ENCODE measurements at regions not wholly inside any gene's neighbourhood (a gene's known extent, or its start where the extent isn't known, plus 50 kb on each side); places are given as distances from the start of the nearest gene placed in this dataset.

DNA sequence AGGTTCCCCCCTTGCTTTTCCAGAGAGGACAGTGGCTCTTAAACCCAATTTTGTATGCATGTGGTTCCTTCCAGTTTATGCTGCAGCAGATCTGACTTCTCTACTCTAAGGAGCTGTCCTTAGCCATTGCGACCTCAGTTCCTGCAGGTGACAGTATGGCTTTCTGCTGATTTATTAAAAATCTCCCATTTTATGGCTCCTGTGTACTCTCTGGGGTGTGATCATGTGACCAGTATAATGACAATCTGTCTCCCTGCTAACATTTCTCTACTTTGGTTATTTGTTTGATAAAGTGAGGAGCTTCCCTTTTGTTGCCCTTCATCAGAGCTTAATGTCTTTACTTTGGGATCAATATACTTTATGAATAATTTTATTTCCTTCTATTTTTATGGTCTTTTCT is 148.7 kb upstream of the VRK2 start:
- Mint-ChIP-seq H3K27me3 (ENCODE audit: low read depth) (peaks cover 8% of the 10 kb centered on the region), H3K36me3 (ENCODE audit: low read depth) (peaks cover 2% of the 10 kb centered on the region), H3K27ac (ENCODE audit: unreplicated experiment) (no peak overlapping the region), H3K4me1 (ENCODE audit: low read depth) (peaks cover 5% of the 10 kb centered on the region), H3K9me3 (ENCODE audit: low read depth) (no peaks in the 10 kb centered on the region), H3K4me3 (ENCODE audit: unreplicated experiment) (no peak overlapping the region)
- TF ChIP-seq, protein P1, sequence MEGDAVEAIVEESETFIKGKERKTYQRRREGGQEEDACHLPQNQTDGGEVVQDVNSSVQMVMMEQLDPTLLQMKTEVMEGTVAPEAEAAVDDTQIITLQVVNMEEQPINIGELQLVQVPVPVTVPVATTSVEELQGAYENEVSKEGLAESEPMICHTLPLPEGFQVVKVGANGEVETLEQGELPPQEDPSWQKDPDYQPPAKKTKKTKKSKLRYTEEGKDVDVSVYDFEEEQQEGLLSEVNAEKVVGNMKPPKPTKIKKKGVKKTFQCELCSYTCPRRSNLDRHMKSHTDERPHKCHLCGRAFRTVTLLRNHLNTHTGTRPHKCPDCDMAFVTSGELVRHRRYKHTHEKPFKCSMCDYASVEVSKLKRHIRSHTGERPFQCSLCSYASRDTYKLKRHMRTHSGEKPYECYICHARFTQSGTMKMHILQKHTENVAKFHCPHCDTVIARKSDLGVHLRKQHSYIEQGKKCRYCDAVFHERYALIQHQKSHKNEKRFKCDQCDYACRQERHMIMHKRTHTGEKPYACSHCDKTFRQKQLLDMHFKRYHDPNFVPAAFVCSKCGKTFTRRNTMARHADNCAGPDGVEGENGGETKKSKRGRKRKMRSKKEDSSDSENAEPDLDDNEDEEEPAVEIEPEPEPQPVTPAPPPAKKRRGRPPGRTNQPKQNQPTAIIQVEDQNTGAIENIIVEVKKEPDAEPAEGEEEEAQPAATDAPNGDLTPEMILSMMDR (IDR thresholded peaks at IDR 0.05), result no peak
- no peak for DNase-seq (ENCODE audit: low spot score)

DNA sequence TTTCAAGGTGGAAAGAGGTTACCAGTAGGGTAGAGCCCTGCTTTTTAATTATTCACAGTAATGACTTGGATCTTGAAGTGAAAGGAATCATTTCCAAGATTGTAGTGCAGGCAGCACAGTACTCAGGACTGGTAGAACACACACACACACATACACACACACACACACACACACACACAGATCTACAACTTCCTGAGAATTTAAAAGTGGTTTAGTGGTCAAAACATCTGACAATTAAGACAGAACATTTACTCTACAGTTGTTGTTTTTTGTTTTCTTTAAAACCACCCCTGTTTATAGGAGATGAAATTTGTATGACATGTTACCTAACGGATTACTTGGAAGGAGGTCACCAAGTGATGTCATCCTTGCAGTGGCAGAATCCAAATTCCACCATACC is 146.7 kb upstream of the VRK2 start:
- peaks cover 2% of the 10 kb centered on the region for H3K36me3 Mint-ChIP-seq (ENCODE audit: low read depth)
- no peaks in the 10 kb centered on the region for H3K9me3 Mint-ChIP-seq (ENCODE audit: low read depth)
- H3K27ac Mint-ChIP-seq (ENCODE audit: unreplicated experiment), result no peak overlapping the region
- no peak for DNase-seq (ENCODE audit: low spot score)
- peaks cover 10% of the 10 kb centered on the region for H3K27me3 Mint-ChIP-seq (ENCODE audit: low read depth)
- H3K4me1 Mint-ChIP-seq (ENCODE audit: low read depth), result no peaks in the 10 kb centered on the region
- H3K4me3 Mint-ChIP-seq (ENCODE audit: unreplicated experiment), result no peak overlapping the region
- TF ChIP-seq, protein P1 (IDR thresholded peaks at IDR 0.05), result no peak

DNA sequence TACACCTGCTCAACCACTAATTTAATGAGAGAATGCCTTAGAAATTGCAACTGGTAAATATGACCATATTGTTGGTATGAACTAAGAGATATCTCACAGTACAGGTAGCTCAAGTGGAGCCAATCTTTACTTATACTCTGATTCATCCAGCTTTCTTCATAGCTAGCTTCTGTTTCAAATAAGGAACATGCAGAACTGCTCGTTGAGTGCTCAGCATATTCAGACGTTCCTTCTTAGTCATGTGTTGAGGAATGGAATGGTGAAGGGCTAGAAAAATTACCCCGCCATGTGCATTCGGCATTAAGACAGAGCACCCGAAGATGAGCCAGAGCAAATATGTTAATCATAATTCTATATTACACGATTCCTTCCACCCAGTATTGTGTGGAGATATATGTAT is 144.0 kb upstream of the VRK2 start:
- no peaks in the 10 kb centered on the region for H3K9me3 Mint-ChIP-seq (ENCODE audit: low read depth)
- no peaks in the 10 kb centered on the region for H3K36me3 Mint-ChIP-seq (ENCODE audit: low read depth)
- H3K27me3 Mint-ChIP-seq (ENCODE audit: low read depth), result peaks cover 6% of the 10 kb centered on the region
- H3K27ac Mint-ChIP-seq (ENCODE audit: unreplicated experiment), result no peak overlapping the region
- no peak for DNase-seq (ENCODE audit: low spot score)
- no peak overlapping the region for H3K4me3 Mint-ChIP-seq (ENCODE audit: unreplicated experiment)
- H3K4me1 Mint-ChIP-seq (ENCODE audit: low read depth), result peaks cover 2% of the 10 kb centered on the region
- TF ChIP-seq, protein P1 (IDR thresholded peaks at IDR 0.05), result no peak

DNA sequence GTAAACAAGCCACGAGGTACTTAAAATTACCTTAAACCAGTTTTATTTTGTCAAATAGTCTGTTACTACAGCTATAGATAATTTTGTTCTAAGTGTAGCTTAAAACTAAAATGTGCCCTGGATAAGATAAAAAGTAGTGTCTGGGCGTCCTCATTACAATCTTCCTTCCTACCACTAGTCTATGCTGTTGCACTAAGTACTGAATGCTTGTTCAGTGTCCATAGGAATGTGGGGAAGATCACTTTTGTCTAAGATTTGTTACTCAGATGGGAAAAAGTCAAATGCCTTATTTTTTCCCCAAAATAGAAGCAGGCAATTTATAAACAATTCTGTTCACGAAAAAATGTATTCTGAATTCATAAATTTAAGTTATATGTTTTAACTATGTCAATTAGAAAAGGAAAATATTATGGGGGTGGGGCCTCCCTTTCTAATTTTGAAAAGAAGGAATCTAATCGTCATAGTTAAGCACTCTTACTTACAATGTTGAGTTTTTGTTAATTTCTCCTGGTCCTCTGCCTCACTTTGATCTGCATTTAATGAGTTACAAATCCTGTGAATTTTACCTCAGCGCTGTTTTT is 140.4 kb upstream of the VRK2 start:
- TF ChIP-seq, protein P1 (IDR thresholded peaks at IDR 0.05), result peak; percentile 93
- DNase-seq (ENCODE audit: low spot score), result no peak
- no peak overlapping the region for H3K27ac Mint-ChIP-seq (ENCODE audit: unreplicated experiment)
- peaks cover 2% of the 10 kb centered on the region for H3K4me1 Mint-ChIP-seq (ENCODE audit: low read depth)
- H3K4me3 Mint-ChIP-seq (ENCODE audit: unreplicated experiment), result no peak overlapping the region
- H3K9me3 Mint-ChIP-seq (ENCODE audit: low read depth), result no peaks in the 10 kb centered on the region
- H3K36me3 Mint-ChIP-seq (ENCODE audit: low read depth), result no peaks in the 10 kb centered on the region
- peaks cover 2% of the 10 kb centered on the region for H3K27me3 Mint-ChIP-seq (ENCODE audit: low read depth)

DNA sequence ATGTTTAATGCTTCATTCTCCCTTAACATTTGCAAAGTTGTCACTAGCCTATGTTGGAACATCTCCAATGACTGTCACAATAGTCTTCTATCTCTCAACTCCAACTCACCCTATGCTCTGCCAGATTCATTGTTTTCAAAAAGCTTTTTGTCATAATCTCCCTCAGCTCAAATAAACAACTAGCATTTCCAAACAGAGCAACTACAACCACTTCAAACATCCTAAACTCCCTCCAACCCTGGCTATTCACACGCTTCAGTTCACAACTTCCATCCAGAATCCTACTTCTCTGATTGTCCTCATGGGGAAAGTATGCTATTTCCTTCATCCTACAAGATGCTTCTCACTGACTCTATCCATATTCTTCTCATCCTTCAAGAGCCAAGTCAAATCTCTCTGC is 139.2 kb upstream of the VRK2 start:
- Mint-ChIP-seq H3K4me3 (ENCODE audit: unreplicated experiment) (no peak overlapping the region), H3K36me3 (ENCODE audit: low read depth) (no peaks in the 10 kb centered on the region), H3K4me1 (ENCODE audit: low read depth) (peaks cover 2% of the 10 kb centered on the region), H3K9me3 (ENCODE audit: low read depth) (no peaks in the 10 kb centered on the region), H3K27ac (ENCODE audit: unreplicated experiment) (no peak overlapping the region), H3K27me3 (ENCODE audit: low read depth) (peaks cover 2% of the 10 kb centered on the region)
- DNase-seq (ENCODE audit: low spot score), result no peak
- TF ChIP-seq, protein P1 (IDR thresholded peaks at IDR 0.05), result no peak
